GM12878 (cell line): ENCODE measurements at regions not wholly inside any gene's neighbourhood (a gene's known extent, or its start where the extent isn't known, plus 50 kb on each side); places are given as distances from the start of the nearest gene placed in this dataset.

Experiments used
- ATAC-seq: fragments of 200-7000 bp; cut with Tn5 transposase; 3 replicates; pipeline ENCODE4 v1.9.1; 2020; ENCODE audit warnings: mild to moderate bottlenecking, moderate library complexity
- BruUV-seq: library from RNA; stranded (reverse); fragments of 400-500 nt; replicated peaks from 2 replicates; lab custom pipeline; 2021; lab: Mats Ljungman, UMichigan
- CTCF ChIA-PET: fragments of 300-600 bp; sonication (Branson Sonifier 250); formaldehyde crosslinking; extraction: SDS; loops from one replicate; lab custom pipeline; 2021; ENCODE audit warnings: inconsistent platforms; lab: Yijun Ruan, JAX
- POLR2A ChIA-PET: fragments of 350-600 bp; formaldehyde crosslinking; extraction: SDS; loops from one replicate; lab custom pipeline; 2021; ENCODE audit warnings: inconsistent platforms; lab: Charles Lee
- RAD21 ChIA-PET: fragments of 300-600 bp; sonication (Branson Sonifier 250); formaldehyde crosslinking; loops from one replicate; lab custom pipeline; 2023; ENCODE audit warnings: antibody characterized with exemption; ENCODE audit not compliant: unreplicated experiment; lab: Charles Lee
- SMC1A ChIA-PET: fragments of 300-600 bp; sonication (Branson Sonifier 250); formaldehyde crosslinking; loops from one replicate; lab custom pipeline; 2023; ENCODE audit not compliant: unreplicated experiment, uncharacterized antibody; lab: Charles Lee
- DNase-seq: peaks from one replicate; pipeline ENCODE4 v3.0.0-alpha.2; 2011; ENCODE audit warnings: low read depth, low spot score
- FAIRE-seq: peaks from 3 replicates; lab custom pipeline; 2011; peaks lifted over from hg19 to GRCh38; lab: Jason Lieb, UNC
- H2AFZ ChIP-seq: 2 replicates; pipeline ENCODE4 v1.6.0; 2011; ENCODE audit warnings: low read depth, low read length, control low read depth; ENCODE audit not compliant: control insufficient read depth
- H3K27ac ChIP-seq: 2 replicates; pipeline ENCODE4 v1.5.1; 2011; ENCODE audit warnings: control low read depth; ENCODE audit not compliant: control insufficient read depth, insufficient read depth
- H3K27me3 ChIP-seq, 2 experiments: replicated peaks in 1 of 2; 2 replicates each; pipeline versions ENCODE4 v1.6.0 to v1.6.1; 2011; ENCODE audit warnings: low read length in 1 of 2; ENCODE audit not compliant: control insufficient read depth in 2 of 2, insufficient read depth in 2 of 2
- H3K36me3 ChIP-seq, 2 experiments: 2 replicates each; pipeline ENCODE4 v1.5.1; 2011; ENCODE audit warnings: low read length in 1 of 2; ENCODE audit not compliant: control insufficient read depth in 2 of 2, insufficient read depth in 2 of 2
- H3K4me1 ChIP-seq: 2 replicates; pipeline ENCODE4 v1.6.1; 2011; ENCODE audit warnings: mild to moderate bottlenecking, low read length, moderate library complexity, mixed read lengths; ENCODE audit not compliant: control insufficient read depth, insufficient read depth
- H3K4me2 ChIP-seq: 2 replicates; pipeline ENCODE4 v1.6.0; 2011; ENCODE audit warnings: control low read depth; ENCODE audit not compliant: control insufficient read depth, insufficient read depth
- H3K4me3 ChIP-seq: fragments of 200-600 bp; sonication (generic); 2 replicates; pipeline ENCODE4 v1.5.1; 2016
- H3K79me2 ChIP-seq: 2 replicates; pipeline ENCODE4 v1.6.0; 2011; ENCODE audit warnings: low read length; ENCODE audit not compliant: control insufficient read depth, insufficient read depth
- H3K9ac ChIP-seq: 2 replicates; pipeline ENCODE4 v1.8.0; 2011; ENCODE audit warnings: low read length, control low read depth, mixed read lengths; ENCODE audit not compliant: control insufficient read depth, insufficient read depth
- H3K9me3 ChIP-seq: replicated peaks from 3 replicates; pipeline ENCODE4 v1.5.1; 2011; ENCODE audit warnings: mild to moderate bottlenecking, low read length; ENCODE audit not compliant: control insufficient read depth, insufficient read depth
- H4K20me1 ChIP-seq: 2 replicates; pipeline ENCODE4 v1.6.0; 2011; ENCODE audit not compliant: control insufficient read depth, insufficient read depth
- MTA3 ChIP-seq: IDR thresholded peaks from 2 replicates; pipeline ENCODE4 v1.6.1; 2012; ENCODE audit warnings: low read length, inconsistent platforms, borderline replicate concordance
- MXI1 ChIP-seq: fragments of 150-350 bp; IDR thresholded peaks from 2 replicates; pipeline ENCODE4 v1.6.1; 2011; ENCODE audit warnings: low read depth, mild to moderate bottlenecking, inconsistent platforms, low read length, improper control_type of control experiment
- POLR2A ChIP-seq: IDR thresholded peaks from 2 replicates; pipeline ENCODE4 v1.6.1; 2011; ENCODE audit warnings: low read depth, mild to moderate bottlenecking, low read length
- POLR2AphosphoS2 ChIP-seq: IDR thresholded peaks from 2 replicates; pipeline ENCODE4 v1.6.1; 2011; ENCODE audit warnings: low read depth, mild to moderate bottlenecking, low read length, improper control_type of control experiment, moderate library complexity
- RUNX3 ChIP-seq: IDR thresholded peaks from 2 replicates; pipeline ENCODE4 v1.6.1; 2012; ENCODE audit warnings: low read length, inconsistent platforms
- TAF1 ChIP-seq: IDR thresholded peaks from 2 replicates; pipeline ENCODE4 v1.6.1; 2011; ENCODE audit warnings: mild to moderate bottlenecking, low read depth, low read length, borderline replicate concordance
- WGBS: methylation state at CpG from one replicate; pipeline ENCODE4 v1.1.6; 2016; ENCODE audit warnings: low lambda C conversion rate; ENCODE audit not compliant: insufficient replicate concordance, insufficient coverage; ENCODE audit errors: missing lambda C conversion rate; 5-methylcytosine and 5-hydroxymethylcytosine counted together
- in situ Hi-C: fragments of 300-500 bp; cut with MboI; formaldehyde crosslinking; loops from 9 replicates; pipeline ENCODE4 v1.14.3; 2018; ENCODE audit warnings: mixed read lengths
- intact Hi-C: fragments of 100-400 bp; cut with micrococcal nuclease; formaldehyde crosslinking; loops from one replicate; pipeline ENCODE4 v1.14.2; 2022; ENCODE audit not compliant: unreplicated experiment
- TF ChIP-seq, protein P1 (sequence below): fragments of 450-650 bp; IDR thresholded peaks from 2 replicates; pipeline ENCODE4 v1.6.1; 2016; ENCODE audit warnings: mild to moderate bottlenecking
- TF ChIP-seq, protein P2 (sequence below): fragments of 450-650 bp; IDR thresholded peaks from 2 replicates; pipeline ENCODE4 v1.6.1; 2017; ENCODE audit warnings: borderline replicate concordance

DNA sequence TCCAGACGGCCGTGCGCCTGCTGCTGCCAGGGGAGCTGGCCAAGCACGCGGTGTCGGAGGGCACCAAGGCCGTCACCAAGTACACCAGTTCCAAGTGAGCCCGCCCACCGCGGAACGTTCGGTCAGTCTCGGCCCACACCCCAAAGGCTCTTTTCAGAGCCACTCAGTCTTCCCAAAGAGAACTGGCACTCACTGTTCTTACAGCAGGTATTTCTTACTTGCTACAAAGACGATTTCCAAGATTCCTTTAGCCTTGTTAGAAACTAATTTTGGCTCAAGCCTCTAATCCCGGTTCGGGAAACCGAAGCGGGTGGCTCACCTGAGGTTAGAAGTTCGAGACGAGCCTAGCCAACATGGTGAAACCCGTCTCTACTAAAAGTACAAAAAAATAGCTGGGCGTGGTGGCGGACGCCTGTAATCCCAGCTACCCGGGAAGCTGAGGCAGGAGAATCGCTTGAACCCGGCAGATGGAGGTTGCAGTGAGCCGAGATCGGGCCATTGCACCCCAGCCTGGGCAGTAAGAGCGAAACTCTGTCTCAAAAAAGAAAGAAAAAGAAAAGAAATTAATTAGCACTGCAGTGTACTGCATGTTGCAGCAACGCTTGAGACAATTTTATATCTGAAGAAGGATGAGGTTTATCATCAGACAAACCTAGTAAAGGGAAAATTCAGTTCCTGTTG is 73.1 kb downstream of the OR2B2 start:
- peaks cover 47% of the 10 kb centered on the region for H3K79me2 ChIP-seq
- in situ Hi-C loops (loop anchor here (5.0 to 10.0 kb wide), 3 partner anchors 53 to 1714 kb away; a partner anchor contains a TSS), intact Hi-C loops (loop anchor here (1.0 to 10.0 kb wide), 3 partner anchors 26 to 296 kb away; a partner anchor contains a TSS)
- no peaks in the 10 kb centered on the region for H3K27me3 ChIP-seq
- H4K20me1 ChIP-seq, result no peaks in the 10 kb centered on the region
- no TSS peak for BruUV-seq
- POLR2A ChIA-PET, result interaction anchor here (0.9 to 6.7 kb wide), 11 partner anchors 16 to 1795 kb away, joined by 3 to 107 read pairs (median 17); a partner anchor contains a TSS
- peak overlapping the region; percentile 87 for H3K4me3 ChIP-seq
- TF ChIP-seq POLR2A (peak; percentile 56), MXI1 (0 out of 2 replicates have a peak, but pooled peaks have one; percentile 35), MTA3 (peak; percentile 21; the same call in 1 of the 2 replicates), POLR2AphosphoS2 (0 out of 2 replicates have a peak, but pooled peaks have one; percentile 1), TAF1 (no peak), RUNX3 (peak; percentile 13; the same call in 1 of the 2 replicates)
- TF ChIP-seq, protein P1, sequence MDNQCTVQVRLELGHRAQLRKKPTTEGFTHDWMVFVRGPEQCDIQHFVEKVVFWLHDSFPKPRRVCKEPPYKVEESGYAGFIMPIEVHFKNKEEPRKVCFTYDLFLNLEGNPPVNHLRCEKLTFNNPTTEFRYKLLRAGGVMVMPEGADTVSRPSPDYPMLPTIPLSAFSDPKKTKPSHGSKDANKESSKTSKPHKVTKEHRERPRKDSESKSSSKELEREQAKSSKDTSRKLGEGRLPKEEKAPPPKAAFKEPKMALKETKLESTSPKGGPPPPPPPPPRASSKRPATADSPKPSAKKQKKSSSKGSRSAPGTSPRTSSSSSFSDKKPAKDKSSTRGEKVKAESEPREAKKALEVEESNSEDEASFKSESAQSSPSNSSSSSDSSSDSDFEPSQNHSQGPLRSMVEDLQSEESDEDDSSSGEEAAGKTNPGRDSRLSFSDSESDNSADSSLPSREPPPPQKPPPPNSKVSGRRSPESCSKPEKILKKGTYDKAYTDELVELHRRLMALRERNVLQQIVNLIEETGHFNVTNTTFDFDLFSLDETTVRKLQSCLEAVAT, result peak; percentile 48
- TF ChIP-seq, protein P2, sequence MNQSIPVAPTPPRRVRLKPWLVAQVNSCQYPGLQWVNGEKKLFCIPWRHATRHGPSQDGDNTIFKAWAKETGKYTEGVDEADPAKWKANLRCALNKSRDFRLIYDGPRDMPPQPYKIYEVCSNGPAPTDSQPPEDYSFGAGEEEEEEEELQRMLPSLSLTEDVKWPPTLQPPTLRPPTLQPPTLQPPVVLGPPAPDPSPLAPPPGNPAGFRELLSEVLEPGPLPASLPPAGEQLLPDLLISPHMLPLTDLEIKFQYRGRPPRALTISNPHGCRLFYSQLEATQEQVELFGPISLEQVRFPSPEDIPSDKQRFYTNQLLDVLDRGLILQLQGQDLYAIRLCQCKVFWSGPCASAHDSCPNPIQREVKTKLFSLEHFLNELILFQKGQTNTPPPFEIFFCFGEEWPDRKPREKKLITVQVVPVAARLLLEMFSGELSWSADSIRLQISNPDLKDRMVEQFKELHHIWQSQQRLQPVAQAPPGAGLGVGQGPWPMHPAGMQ, result no peak
- WGBS, result 1% methylated on average over 31 of the region's 31 CpGs
- H3K36me3 ChIP-seq, result no peaks in the 10 kb centered on the region; a peak in 1 of 4 replicates
- H3K4me1 ChIP-seq, result no peaks in the 10 kb centered on the region
- peak overlapping the region; percentile 78 for H3K4me2 ChIP-seq
- SMC1A ChIA-PET, result interaction anchor here (0.5 to 7.6 kb wide), 8 partner anchors 10 to 1664 kb away, joined by 3 to 85 read pairs (median 6); a partner anchor contains a TSS
- peak overlapping the region; percentile 71 for H2AFZ ChIP-seq
- CTCF ChIA-PET, result interaction anchor here (0.8 to 3.1 kb wide), 5 partner anchors 20 to 57 kb away, joined by 3 to 20 read pairs (median 3); a partner anchor contains a TSS
- H3K27ac ChIP-seq, result peak overlapping the region; percentile 93
- peak; percentile 34 for ATAC-seq
- no peak for FAIRE-seq
- H3K9me3 ChIP-seq, result no peaks in the 10 kb centered on the region
- H3K9ac ChIP-seq, result peak overlapping the region; percentile 96
- no peak for DNase-seq
- RAD21 ChIA-PET, result interaction anchor here (1.1 to 6.1 kb wide), 9 partner anchors 16 to 85 kb away, joined by 3 to 74 read pairs (median 11); a partner anchor contains a TSS
